HepG2 (cell line): ENCODE measurements at regions not wholly inside any gene's neighbourhood (a gene's known extent, or its start where the extent isn't known, plus 50 kb on each side); places are given as distances from the start of the nearest gene placed in this dataset.

Experiments
- ATAC-seq: fragments of 200-7000 bp; cut with Tn5 transposase; 3 replicates; pipeline ENCODE4 v1.9.1; 2020; ENCODE audit warnings: mild to moderate bottlenecking, moderate library complexity
- BruUV-seq: library from RNA; stranded (reverse); fragments of 400-500 nt; replicated peaks from 2 replicates; lab custom pipeline; 2021; lab: Mats Ljungman, UMichigan
- CTCF ChIA-PET: fragments of 300-600 bp; formaldehyde crosslinking; extraction: SDS; loops from one replicate; lab custom pipeline; 2021; ENCODE audit warnings: low total read pairs, inconsistent platforms, low intra/inter-chr PET ratio; lab: Yijun Ruan, JAX
- POLR2A ChIA-PET: fragments of 350-600 bp; sonication (Branson Sonifier 250); formaldehyde crosslinking; loops from one replicate; lab custom pipeline; 2020; ENCODE audit warnings: antibody characterized with exemption, inconsistent platforms; lab: Yijun Ruan, JAX
- DNase-seq: peaks from one replicate; pipeline ENCODE4 v3.0.0-alpha.2; 2015; ENCODE audit warnings: low spot score
- FAIRE-seq: peaks from 3 replicates; lab custom pipeline; 2011; peaks lifted over from hg19 to GRCh38; lab: Jason Lieb, UNC
- H2AFZ ChIP-seq: one replicate; pipeline ENCODE4 v1.6.1; 2011; ENCODE audit warnings: low read length, inconsistent platforms
- H3K27ac ChIP-seq: fragments of 300-600 bp; 3 replicates; pipeline ENCODE4 v1.8.0; 2011; ENCODE audit warnings: mixed run types, mild to moderate bottlenecking, mixed read lengths, low read length, inconsistent platforms; ENCODE audit not compliant: insufficient read depth; ENCODE audit errors: extremely low read length
- H3K27me3 ChIP-seq, 2 experiments: fragments of 200-600 bp in 1 of 2; 2 replicates in 1 of 2; 3 replicates in 1 of 2; pipeline versions ENCODE4 v1.6.0 to v1.8.0; 2011; ENCODE audit warnings: low read length in 2 of 2, mild to moderate bottlenecking in 2 of 2, moderate library complexity in 2 of 2, inconsistent platforms in 1 of 2; ENCODE audit not compliant: insufficient read depth in 2 of 2, control insufficient read depth in 1 of 2
- H3K36me3 ChIP-seq, 2 experiments: fragments of 200-600 bp in 1 of 2; replicated peaks in 1 of 2; 2 replicates in 1 of 2; 3 replicates in 1 of 2; pipeline versions ENCODE4 v1.5.1 to v1.8.0; 2011; ENCODE audit warnings: low read length in 2 of 2, inconsistent platforms in 1 of 2; ENCODE audit not compliant: insufficient read depth in 2 of 2, control insufficient read depth in 1 of 2
- H3K4me1 ChIP-seq: 2 replicates; pipeline ENCODE4 v1.5.1; 2012; ENCODE audit warnings: low read length, inconsistent platforms; ENCODE audit not compliant: insufficient read depth
- H3K4me2 ChIP-seq: 2 replicates; pipeline ENCODE4 v1.6.0; 2011; ENCODE audit warnings: low read depth, low read length, inconsistent platforms
- H3K4me3 ChIP-seq, 3 experiments: fragments of 200-600 bp in 1 of 3; sonication (generic), shearing (Covaris generic) in 1 of 3; replicated peaks in 1 of 3; 2 replicates each; pipeline ENCODE4 v1.5.1; 2011 to 2016; ENCODE audit warnings: low read length in 3 of 3, inconsistent platforms in 2 of 3, low read depth in 2 of 3, mild to moderate bottlenecking in 2 of 3, control low read depth in 1 of 3, mixed read lengths in 1 of 3; ENCODE audit not compliant: insufficient read depth in 1 of 3
- H3K79me2 ChIP-seq: one replicate; pipeline ENCODE4 v1.6.1; 2011; ENCODE audit warnings: low read length, inconsistent platforms; ENCODE audit not compliant: insufficient read depth
- H3K9ac ChIP-seq: 2 replicates; pipeline ENCODE4 v1.6.0; 2011; ENCODE audit warnings: mild to moderate bottlenecking, low read depth, low read length, inconsistent platforms; ENCODE audit not compliant: insufficient read depth
- H3K9me3 ChIP-seq: 2 replicates; pipeline ENCODE4 v1.5.1; 2012; ENCODE audit warnings: mild to moderate bottlenecking, low read length
- H4K20me1 ChIP-seq: 2 replicates; pipeline ENCODE4 v1.6.0; 2011; ENCODE audit warnings: inconsistent platforms, mild to moderate bottlenecking, low read length, moderate library complexity; ENCODE audit not compliant: insufficient read depth
- CENPT ChIP-seq: sonication (generic); formaldehyde crosslinking; IDR thresholded peaks from 2 replicates; pipeline ENCODE4 v1.8.0; 2022; ENCODE audit warnings: low read depth, mild to moderate bottlenecking, moderate library complexity, missing genetic modification reagents
- NFRKB ChIP-seq: fragments of 450-650 bp; IDR thresholded peaks from 2 replicates; pipeline ENCODE4 v1.6.1; 2017
- REPIN1 ChIP-seq: sonication (generic); formaldehyde crosslinking; IDR thresholded peaks from 2 replicates; pipeline ENCODE4 v1.8.0; 2022; ENCODE audit warnings: missing genetic modification reagents, low read depth, mild to moderate bottlenecking, borderline replicate concordance
- TCF7 ChIP-seq: sonication (generic); IDR thresholded peaks from 2 replicates; pipeline ENCODE4 v1.6.1; 2016; ENCODE audit warnings: antibody characterized with exemption, low read depth
- ZFP36L2 ChIP-seq: sonication (generic); formaldehyde crosslinking; IDR thresholded peaks from 2 replicates; pipeline ENCODE4 v1.4.0; 2020; ENCODE audit warnings: missing genetic modification reagents
- ZNF460 ChIP-seq: sonication (generic); formaldehyde crosslinking; IDR thresholded peaks from 2 replicates; pipeline ENCODE4 v1.5.1; 2020; ENCODE audit warnings: missing genetic modification reagents, mild to moderate bottlenecking, borderline replicate concordance
- ZNF605 ChIP-seq: sonication (generic); formaldehyde crosslinking; IDR thresholded peaks from 2 replicates; pipeline ENCODE4 v1.8.0; 2022; ENCODE audit warnings: mild to moderate bottlenecking, missing genetic modification reagents
- ZNF607 ChIP-seq: sonication (generic); formaldehyde crosslinking; IDR thresholded peaks from 2 replicates; pipeline ENCODE4 v1.5.1; 2020; ENCODE audit warnings: missing genetic modification reagents, mild to moderate bottlenecking, borderline replicate concordance
- WGBS: methylation state at CpG from one replicate; pipeline ENCODE4 v1.1.6; 2017; ENCODE audit warnings: low lambda C conversion rate; 5-methylcytosine and 5-hydroxymethylcytosine counted together
- in situ Hi-C: cut with HindIII; loops from 2 replicates; pipeline ENCODE4 v1.10.0; 2017; ENCODE audit warnings: low pct_unique_long_range_greater_than_20kb; ENCODE audit not compliant: extremely low pct_ligation_motif_present
- intact Hi-C: fragments of 100-400 bp; cut with micrococcal nuclease; formaldehyde crosslinking; loops from one replicate; pipeline ENCODE4 v1.10.0; 2022; ENCODE audit not compliant: unreplicated experiment
- TF ChIP-seq, protein P1 (sequence below): sonication (generic); formaldehyde crosslinking; IDR thresholded peaks from 2 replicates; pipeline ENCODE4 v1.9.0; 2022; ENCODE audit warnings: low read depth, missing genetic modification reagents

DNA sequence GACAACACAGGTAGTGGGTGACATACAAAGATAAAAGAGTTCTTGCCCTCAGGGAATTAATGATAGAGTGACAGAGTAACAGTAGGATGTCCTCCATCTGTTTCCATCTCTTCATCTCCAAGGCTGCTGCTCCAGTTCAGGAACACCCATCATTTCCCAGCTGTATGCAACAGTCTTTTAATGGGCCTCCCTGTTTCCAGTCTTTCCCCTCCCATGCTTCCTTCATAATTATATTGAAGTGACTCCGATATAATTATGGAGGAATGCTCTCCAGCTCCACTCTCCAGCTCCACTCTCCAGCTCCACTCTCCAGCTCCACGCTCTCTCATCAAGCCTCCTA is 65.3 kb upstream of the MSN start:
- Histone ChIP-seq H4K20me1 (no peaks in the 10 kb centered on the region), H2AFZ (no peak overlapping the region), H3K4me2 (no peak overlapping the region), H3K4me1 (no peaks in the 10 kb centered on the region), H3K36me3 (no peaks in the 10 kb centered on the region), H3K27me3 (no peaks in the 10 kb centered on the region), H3K4me3 (no peak overlapping the region), H3K9me3 (no peaks in the 10 kb centered on the region), H3K27ac (no peak overlapping the region), H3K9ac (no peak overlapping the region), H3K79me2 (no peaks in the 10 kb centered on the region)
- ATAC-seq (no peak), FAIRE-seq (no peak), DNase-seq (no peak)
- TF ChIP-seq TCF7 (no peak), ZNF460 (no peak), CENPT (CRISPR knock-in tag) (no peak), NFRKB (no peak), REPIN1 (CRISPR knock-in tag) (no peak), ZNF607 (no peak), ZFP36L2 (CRISPR knock-in tag) (no peak), ZNF605 (CRISPR knock-in tag) (no peak)
- TF ChIP-seq, protein P1, sequence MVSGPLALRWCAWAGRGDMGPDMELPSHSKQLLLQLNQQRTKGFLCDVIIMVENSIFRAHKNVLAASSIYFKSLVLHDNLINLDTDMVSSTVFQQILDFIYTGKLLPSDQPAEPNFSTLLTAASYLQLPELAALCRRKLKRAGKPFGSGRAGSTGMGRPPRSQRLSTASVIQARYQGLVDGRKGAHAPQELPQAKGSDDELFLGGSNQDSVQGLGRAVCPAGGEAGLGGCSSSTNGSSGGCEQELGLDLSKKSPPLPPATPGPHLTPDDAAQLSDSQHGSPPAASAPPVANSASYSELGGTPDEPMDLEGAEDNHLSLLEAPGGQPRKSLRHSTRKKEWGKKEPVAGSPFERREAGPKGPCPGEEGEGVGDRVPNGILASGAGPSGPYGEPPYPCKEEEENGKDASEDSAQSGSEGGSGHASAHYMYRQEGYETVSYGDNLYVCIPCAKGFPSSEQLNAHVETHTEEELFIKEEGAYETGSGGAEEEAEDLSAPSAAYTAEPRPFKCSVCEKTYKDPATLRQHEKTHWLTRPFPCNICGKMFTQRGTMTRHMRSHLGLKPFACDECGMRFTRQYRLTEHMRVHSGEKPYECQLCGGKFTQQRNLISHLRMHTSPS (CRISPR knock-in tag) = no peak
- WGBS = 6% methylated on average over 2 of the region's 2 CpGs
- ChIA-PET POLR2A (no interaction called here), CTCF (no interaction called here)
- intact Hi-C loops = no loop called here
- in situ Hi-C loops = no loop called here
- no TSS peak for BruUV-seq
